ENCODE measurements at regions not wholly inside any gene's neighbourhood (a gene's known extent, or its start where the extent isn't known, plus 50 kb on each side); places are given as distances from the start of the nearest gene placed in this dataset.
A peak's percentile ranks its signal among the peaks of the same experiment; 100 is the strongest.

DNA sequence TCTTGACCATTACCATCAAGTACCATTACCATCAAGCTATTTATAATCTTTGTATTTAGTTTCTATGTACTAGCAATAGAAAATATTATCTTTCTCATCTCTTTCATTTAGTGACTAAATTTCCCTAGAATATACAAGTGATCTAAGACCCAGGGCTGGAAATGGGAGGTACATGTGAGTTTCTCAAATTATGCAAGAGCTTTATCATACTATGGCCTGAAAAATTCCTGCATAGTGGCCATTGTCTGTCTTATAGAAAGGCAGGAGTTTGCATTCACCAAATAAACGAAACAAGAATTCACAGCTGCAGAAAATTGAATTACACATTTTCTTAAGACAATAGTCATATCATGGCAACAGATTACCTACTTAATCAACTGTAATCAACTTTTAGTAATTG, 50.7 kb upstream of the HDAC9 start:
- H3K27ac ChIP-seq, result no peak overlapping the region
- TF ChIP-seq, protein P1, sequence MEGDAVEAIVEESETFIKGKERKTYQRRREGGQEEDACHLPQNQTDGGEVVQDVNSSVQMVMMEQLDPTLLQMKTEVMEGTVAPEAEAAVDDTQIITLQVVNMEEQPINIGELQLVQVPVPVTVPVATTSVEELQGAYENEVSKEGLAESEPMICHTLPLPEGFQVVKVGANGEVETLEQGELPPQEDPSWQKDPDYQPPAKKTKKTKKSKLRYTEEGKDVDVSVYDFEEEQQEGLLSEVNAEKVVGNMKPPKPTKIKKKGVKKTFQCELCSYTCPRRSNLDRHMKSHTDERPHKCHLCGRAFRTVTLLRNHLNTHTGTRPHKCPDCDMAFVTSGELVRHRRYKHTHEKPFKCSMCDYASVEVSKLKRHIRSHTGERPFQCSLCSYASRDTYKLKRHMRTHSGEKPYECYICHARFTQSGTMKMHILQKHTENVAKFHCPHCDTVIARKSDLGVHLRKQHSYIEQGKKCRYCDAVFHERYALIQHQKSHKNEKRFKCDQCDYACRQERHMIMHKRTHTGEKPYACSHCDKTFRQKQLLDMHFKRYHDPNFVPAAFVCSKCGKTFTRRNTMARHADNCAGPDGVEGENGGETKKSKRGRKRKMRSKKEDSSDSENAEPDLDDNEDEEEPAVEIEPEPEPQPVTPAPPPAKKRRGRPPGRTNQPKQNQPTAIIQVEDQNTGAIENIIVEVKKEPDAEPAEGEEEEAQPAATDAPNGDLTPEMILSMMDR (IDR thresholded peaks at IDR 0.05), result no peak
- no peak for TF ChIP-seq ZFX (IDR thresholded peaks at IDR 0.05; ENCODE audit: borderline replicate concordance)

DNA sequence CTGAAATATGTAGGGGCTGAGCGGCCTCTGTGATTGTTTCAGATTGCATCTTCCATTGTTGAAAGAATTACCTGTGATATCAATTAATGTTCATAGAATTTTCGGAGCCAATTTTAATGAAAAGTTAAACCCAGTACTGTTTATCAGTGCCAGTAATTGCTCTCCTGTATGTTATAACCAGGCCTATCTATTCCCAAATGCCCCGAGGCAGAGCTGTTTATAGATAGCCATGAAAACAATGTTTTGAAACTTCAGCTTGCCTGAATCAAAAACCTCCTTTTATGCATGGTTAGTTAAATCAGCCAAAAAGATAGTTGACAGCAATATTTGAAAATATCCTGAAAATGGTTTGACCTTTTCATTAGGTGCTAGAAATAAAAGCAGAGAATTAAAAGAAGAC, 50.1 kb upstream of the HDAC9 start:
- peak overlapping the region; percentile 18; the same call in 1 of the 2 replicates for H3K27ac ChIP-seq
- TF ChIP-seq ZFX (IDR thresholded peaks at IDR 0.05; ENCODE audit: borderline replicate concordance), result no peak
- TF ChIP-seq, protein P1 (IDR thresholded peaks at IDR 0.05), result no peak

All from 22Rv1 (cell line).